ENCODE measurements at regions not wholly inside any gene's neighbourhood (a gene's known extent, or its start where the extent isn't known, plus 50 kb on each side); places are given as distances from the start of the nearest gene placed in this dataset.

- no peak overlapping the region for H3K4me3 ChIP-seq (ENCODE audit: low read depth, low read length)
- no peak for TF ChIP-seq CTCF (IDR thresholded peaks at IDR 0.05; ENCODE audit: low read depth, low read length, missing control alignments)
- DNase-seq (ENCODE audit: low read depth) = no peak
These were observed 57.5 kb downstream of the MYCN start for GRCh38 chr2:15997728-15998280.

GRCh38 chr2:15996536-15997423 lies 56.4 kb downstream of the MYCN start:
- no peak for TF ChIP-seq CTCF (IDR thresholded peaks at IDR 0.05; ENCODE audit: low read depth, low read length, missing control alignments)
- no peak for DNase-seq (ENCODE audit: low read depth)
- no peak overlapping the region for H3K4me3 ChIP-seq (ENCODE audit: low read depth, low read length)

Measured in GM12864 (cell line).